GM11168 (cell line): ENCODE measurements at regions not wholly inside any gene's neighbourhood (a gene's known extent, or its start where the extent isn't known, plus 50 kb on each side); places are given as distances from the start of the nearest gene placed in this dataset.
"Not testable (repeated sequence)": the region's sequence is repeated elsewhere in the genome, so short reads cannot be mapped to it uniquely, and the experiment has no call there.

Experiments used
- in situ Hi-C: fragments of 300-500 bp; cut with MboI; formaldehyde crosslinking; loops from one replicate; pipeline ENCODE4 v1.12.0; 2022; ENCODE audit warnings: low sequenced_read_pairs; ENCODE audit not compliant: unreplicated experiment

- in situ Hi-C loops = no loop called here
Observed at GRCh38 chr1:30160999-30161689, 562.2 kb downstream of the MATN1 start.

GRCh38 chr1:30159015-30159414, 564.4 kb downstream of the MATN1 start:
- in situ Hi-C loops = no loop called here

GRCh38 chr1:30155698-30156097, 567.7 kb downstream of the MATN1 start:
- in situ Hi-C loops = not testable (repeated sequence)

- in situ Hi-C loops = not testable (repeated sequence)
Observed at GRCh38 chr1:30155253-30155652, 568.1 kb downstream of the MATN1 start.

GRCh38 chr1:30153743-30154449, 569.5 kb downstream of the MATN1 start:
- in situ Hi-C loops = no loop called here

GRCh38 chr1:30151826-30152225, 571.6 kb downstream of the MATN1 start:
- in situ Hi-C loops = no loop called here

GRCh38 chr1:30151119-30151518, 572.3 kb downstream of the MATN1 start:
- in situ Hi-C loops = no loop called here

GRCh38 chr1:30149226-30149625, 574.2 kb downstream of the MATN1 start:
- in situ Hi-C loops = no loop called here

- in situ Hi-C loops = no loop called here
Observed at GRCh38 chr1:30148676-30149075, 574.7 kb downstream of the MATN1 start.

GRCh38 chr1:30147188-30147587, 576.2 kb downstream of the MATN1 start:
- in situ Hi-C loops = no loop called here

GRCh38 chr1:30146448-30146847, 576.9 kb downstream of the MATN1 start:
- in situ Hi-C loops = no loop called here

GRCh38 chr1:30145723-30146303, 577.6 kb downstream of the MATN1 start:
- in situ Hi-C loops = no loop called here

- in situ Hi-C loops = no loop called here
Observed at GRCh38 chr1:30144831-30145230, 578.6 kb downstream of the MATN1 start.

GRCh38 chr1:30143517-30143916, 579.9 kb downstream of the MATN1 start:
- in situ Hi-C loops = no loop called here

GRCh38 chr1:30140566-30140965, 582.8 kb downstream of the MATN1 start:
- in situ Hi-C loops = no loop called here

GRCh38 chr1:30138891-30139290, 584.5 kb downstream of the MATN1 start:
- in situ Hi-C loops = no loop called here

GRCh38 chr1:30137001-30137400, 586.4 kb downstream of the MATN1 start:
- in situ Hi-C loops = no loop called here

GRCh38 chr1:30135698-30136097, 587.7 kb downstream of the MATN1 start:
- in situ Hi-C loops = no loop called here

- in situ Hi-C loops = no loop called here
Observed at GRCh38 chr1:30134466-30135217, 588.7 kb downstream of the MATN1 start.

GRCh38 chr1:30133414-30134055, 589.9 kb downstream of the MATN1 start:
- in situ Hi-C loops = no loop called here
